PFSK-1 (cell line): ENCODE measurements at regions not wholly inside any gene's neighbourhood (a gene's known extent, or its start where the extent isn't known, plus 50 kb on each side); places are given as distances from the start of the nearest gene placed in this dataset.

ENCODE experiments used
- FOXP2 ChIP-seq: optimal IDR thresholded peaks from 2 replicates; pipeline ENCODE3; 2011; ENCODE audit warnings: borderline replicate concordance, control low read depth, inconsistent platforms; ENCODE audit not compliant: insufficient read depth; ENCODE audit errors: extremely low read length, extremely low read depth
- POLR2AphosphoS5 ChIP-seq: IDR thresholded peaks from 2 replicates; pipeline ENCODE4 v1.6.1; 2012; ENCODE audit warnings: low read depth, mild to moderate bottlenecking, control low read depth, low read length, moderate library complexity
- SIN3A ChIP-seq: IDR thresholded peaks from 2 replicates; pipeline ENCODE4 v1.6.1; 2012; ENCODE audit warnings: mild to moderate bottlenecking, low read length, moderate library complexity, borderline replicate concordance; ENCODE audit not compliant: insufficient read depth
- TAF1 ChIP-seq: IDR thresholded peaks from 2 replicates; pipeline ENCODE4 v1.6.1; 2012; ENCODE audit warnings: low read length, control low read depth, borderline replicate concordance; ENCODE audit not compliant: insufficient read depth
- TF ChIP-seq, protein P1 (sequence below), 2 experiments: IDR thresholded peaks; 2 replicates each; pipeline versions ENCODE4 v1.6.1 to v1.8.0; 2011 to 2012; ENCODE audit warnings: low read depth in 2 of 2, low read length in 2 of 2, control low read depth in 1 of 2, inconsistent platforms in 1 of 2, mild to moderate bottlenecking in 1 of 2, moderate library complexity in 1 of 2; ENCODE audit not compliant: insufficient read depth in 1 of 2

DNA sequence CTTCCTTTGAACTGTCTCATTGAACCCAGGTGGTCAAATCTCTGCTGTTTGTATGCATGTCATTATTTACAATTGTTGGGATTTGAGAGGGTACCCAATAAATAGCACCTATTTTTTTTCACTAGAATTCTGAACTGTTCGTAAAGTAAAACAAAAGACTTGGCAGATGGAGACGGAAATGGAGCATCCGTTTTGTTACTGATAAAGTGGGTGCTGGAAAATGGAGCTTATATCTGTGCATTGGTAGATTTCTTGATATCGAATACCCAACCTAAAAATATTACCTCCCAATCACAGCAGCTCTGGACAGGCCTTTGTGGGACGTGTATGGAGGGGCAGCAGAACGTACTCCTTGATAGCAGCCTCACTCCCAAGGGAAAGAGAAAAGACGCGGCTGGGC, 224.4 kb downstream of the C12orf75 start:
- TF ChIP-seq, protein P1, sequence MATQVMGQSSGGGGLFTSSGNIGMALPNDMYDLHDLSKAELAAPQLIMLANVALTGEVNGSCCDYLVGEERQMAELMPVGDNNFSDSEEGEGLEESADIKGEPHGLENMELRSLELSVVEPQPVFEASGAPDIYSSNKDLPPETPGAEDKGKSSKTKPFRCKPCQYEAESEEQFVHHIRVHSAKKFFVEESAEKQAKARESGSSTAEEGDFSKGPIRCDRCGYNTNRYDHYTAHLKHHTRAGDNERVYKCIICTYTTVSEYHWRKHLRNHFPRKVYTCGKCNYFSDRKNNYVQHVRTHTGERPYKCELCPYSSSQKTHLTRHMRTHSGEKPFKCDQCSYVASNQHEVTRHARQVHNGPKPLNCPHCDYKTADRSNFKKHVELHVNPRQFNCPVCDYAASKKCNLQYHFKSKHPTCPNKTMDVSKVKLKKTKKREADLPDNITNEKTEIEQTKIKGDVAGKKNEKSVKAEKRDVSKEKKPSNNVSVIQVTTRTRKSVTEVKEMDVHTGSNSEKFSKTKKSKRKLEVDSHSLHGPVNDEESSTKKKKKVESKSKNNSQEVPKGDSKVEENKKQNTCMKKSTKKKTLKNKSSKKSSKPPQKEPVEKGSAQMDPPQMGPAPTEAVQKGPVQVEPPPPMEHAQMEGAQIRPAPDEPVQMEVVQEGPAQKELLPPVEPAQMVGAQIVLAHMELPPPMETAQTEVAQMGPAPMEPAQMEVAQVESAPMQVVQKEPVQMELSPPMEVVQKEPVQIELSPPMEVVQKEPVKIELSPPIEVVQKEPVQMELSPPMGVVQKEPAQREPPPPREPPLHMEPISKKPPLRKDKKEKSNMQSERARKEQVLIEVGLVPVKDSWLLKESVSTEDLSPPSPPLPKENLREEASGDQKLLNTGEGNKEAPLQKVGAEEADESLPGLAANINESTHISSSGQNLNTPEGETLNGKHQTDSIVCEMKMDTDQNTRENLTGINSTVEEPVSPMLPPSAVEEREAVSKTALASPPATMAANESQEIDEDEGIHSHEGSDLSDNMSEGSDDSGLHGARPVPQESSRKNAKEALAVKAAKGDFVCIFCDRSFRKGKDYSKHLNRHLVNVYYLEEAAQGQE (IDR thresholded peaks at IDR 0.05; ENCODE audit: insufficient read depth in 1 of 2, low read depth in 2 of 2, low read length in 2 of 2), result no peak
- TF ChIP-seq TAF1, result no peak
- no peak for TF ChIP-seq FOXP2
- TF ChIP-seq SIN3A, result no peak
- TF ChIP-seq POLR2AphosphoS5, result no peak

DNA sequence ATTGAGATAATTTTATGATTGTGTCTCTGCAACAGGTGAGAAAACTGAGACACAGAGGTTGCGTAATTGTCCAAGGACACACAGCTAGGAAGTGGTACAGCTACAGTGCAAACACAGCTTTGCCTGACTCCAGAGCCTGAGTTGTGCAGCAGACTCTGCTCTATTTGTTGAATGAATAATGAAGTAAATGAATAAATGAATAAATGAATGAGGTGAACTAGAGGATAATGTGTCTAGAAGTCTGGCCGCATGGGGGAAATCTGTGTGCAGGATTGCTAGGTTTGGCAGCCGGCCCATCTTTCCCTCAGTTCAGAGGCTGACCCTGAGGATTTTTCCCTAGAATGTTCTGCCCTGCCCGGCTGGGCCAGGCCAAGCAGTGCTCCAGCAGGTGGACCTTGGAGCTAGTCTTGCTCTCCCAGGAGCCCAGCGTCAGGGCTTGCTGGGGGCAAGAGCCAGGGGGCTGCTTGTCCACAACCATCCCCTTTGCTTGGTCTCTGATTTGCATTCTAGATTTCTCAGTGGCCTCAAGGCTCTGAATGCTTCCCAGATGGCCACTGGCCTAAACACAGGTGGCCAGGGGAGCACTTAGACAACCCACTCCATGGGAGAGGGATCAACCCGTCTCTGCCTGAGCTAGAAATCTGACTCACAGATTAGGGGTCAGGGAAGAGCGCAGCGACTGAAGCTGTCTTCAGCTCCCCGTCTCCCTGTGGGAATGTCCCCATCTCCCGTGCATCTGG, 225.2 kb downstream of the C12orf75 start:
- TF ChIP-seq TAF1 (no peak), POLR2AphosphoS5 (no peak), FOXP2 (no peak), SIN3A (no peak)
- TF ChIP-seq, protein P1 (IDR thresholded peaks at IDR 0.05; ENCODE audit: insufficient read depth in 1 of 2, low read depth in 2 of 2, low read length in 2 of 2), result no peak

DNA sequence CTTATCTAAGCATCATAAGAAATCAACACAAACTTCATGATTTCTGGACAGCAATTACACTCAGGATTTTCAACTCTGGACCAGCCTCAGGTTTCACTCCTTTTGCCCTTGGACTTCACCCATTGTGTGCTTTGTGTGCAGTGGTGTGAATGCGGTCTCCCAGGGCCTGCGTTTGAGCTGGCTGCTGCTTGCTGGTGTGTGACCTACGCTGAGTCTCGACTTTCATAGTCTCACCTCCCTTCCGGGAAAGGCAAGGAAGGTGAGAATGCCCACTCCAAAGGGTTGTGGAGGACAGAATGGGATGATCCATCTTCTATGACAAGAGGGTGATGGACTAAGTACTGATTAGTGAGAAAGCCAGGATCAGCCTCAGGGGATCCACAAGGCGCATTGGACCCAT, 228.8 kb downstream of the C12orf75 start:
- TF ChIP-seq TAF1 (no peak), POLR2AphosphoS5 (no peak), FOXP2 (no peak), SIN3A (no peak)
- TF ChIP-seq, protein P1 (IDR thresholded peaks at IDR 0.05; ENCODE audit: insufficient read depth in 1 of 2, low read depth in 2 of 2, low read length in 2 of 2), result no peak

DNA sequence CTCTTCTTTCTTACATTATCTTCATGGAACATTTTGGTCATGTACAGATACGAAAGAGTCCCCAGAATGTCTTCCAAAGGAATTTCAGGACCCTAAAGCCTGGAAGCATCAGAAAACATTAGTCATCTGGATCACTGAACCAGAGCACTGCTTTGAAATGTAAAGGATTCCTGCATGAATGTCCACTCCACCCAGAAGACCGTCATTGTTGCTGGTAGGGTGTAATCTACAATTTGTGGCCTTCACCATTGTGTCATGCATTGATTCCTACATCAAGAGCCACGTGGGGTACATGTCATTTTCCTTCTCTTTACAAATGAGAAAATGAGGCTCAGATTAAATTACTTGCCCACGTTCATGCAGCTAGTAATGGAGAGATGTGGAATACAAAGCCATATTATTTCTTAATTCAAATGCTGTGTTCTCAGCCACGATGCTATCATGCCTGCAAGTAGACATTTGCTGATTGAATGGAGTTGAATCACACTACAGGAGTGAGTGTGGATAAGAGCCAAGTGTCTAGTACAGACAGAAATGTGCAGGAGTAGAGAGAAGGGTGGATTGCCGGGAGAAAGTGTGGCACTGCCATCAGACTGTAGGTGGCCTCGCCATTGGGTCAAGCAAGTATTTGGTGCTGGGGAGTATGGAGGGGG, 231.2 kb downstream of the C12orf75 start:
- TF ChIP-seq POLR2AphosphoS5 (no peak), TAF1 (no peak), FOXP2 (no peak), SIN3A (no peak)
- TF ChIP-seq, protein P1 (IDR thresholded peaks at IDR 0.05; ENCODE audit: insufficient read depth in 1 of 2, low read depth in 2 of 2, low read length in 2 of 2), result no peak
